ENCODE measurements at regions not wholly inside any gene's neighbourhood (a gene's known extent, or its start where the extent isn't known, plus 50 kb on each side); places are given as distances from the start of the nearest gene placed in this dataset.

DNA sequence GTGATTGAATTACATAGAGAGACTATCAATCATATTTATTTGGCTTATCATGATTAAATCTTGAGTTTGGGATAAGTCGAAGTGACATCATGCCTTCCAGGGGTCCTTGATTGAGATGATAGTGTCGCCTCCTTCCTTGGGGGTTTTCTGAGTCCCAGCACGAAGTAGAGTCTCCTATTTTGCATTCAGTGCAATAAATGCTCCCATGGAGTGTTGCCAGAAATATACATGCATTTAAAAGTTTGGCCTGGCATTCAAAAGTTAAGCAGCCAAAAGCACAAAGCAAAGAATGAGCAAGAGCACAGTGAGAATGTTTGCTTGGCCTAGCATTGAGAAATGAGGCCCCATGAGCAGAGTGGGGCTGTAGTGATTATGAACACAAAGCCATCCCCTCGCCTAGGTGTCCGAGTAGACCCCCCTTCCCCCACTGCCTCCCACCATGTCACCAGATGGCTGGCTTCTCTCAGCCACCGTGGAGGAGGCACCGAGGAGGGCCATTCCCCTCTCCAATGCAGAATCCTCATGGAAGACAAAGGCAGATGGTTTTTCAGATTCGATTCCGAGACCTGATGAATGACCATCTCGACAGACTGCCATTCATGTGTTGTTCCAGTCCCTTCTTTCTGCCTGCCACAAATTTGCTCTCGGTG lies 58.8 kb upstream of the UBL3 start:
- no peak overlapping the region for H3K4me3 ChIP-seq (ENCODE audit: low read length)
- TF ChIP-seq, protein P1, sequence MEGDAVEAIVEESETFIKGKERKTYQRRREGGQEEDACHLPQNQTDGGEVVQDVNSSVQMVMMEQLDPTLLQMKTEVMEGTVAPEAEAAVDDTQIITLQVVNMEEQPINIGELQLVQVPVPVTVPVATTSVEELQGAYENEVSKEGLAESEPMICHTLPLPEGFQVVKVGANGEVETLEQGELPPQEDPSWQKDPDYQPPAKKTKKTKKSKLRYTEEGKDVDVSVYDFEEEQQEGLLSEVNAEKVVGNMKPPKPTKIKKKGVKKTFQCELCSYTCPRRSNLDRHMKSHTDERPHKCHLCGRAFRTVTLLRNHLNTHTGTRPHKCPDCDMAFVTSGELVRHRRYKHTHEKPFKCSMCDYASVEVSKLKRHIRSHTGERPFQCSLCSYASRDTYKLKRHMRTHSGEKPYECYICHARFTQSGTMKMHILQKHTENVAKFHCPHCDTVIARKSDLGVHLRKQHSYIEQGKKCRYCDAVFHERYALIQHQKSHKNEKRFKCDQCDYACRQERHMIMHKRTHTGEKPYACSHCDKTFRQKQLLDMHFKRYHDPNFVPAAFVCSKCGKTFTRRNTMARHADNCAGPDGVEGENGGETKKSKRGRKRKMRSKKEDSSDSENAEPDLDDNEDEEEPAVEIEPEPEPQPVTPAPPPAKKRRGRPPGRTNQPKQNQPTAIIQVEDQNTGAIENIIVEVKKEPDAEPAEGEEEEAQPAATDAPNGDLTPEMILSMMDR (IDR thresholded peaks at IDR 0.05; ENCODE audit: insufficient read depth, low read depth, low read length, missing control alignments) = no peak
- no peak for DNase-seq (ENCODE audit: low read depth)

DNA sequence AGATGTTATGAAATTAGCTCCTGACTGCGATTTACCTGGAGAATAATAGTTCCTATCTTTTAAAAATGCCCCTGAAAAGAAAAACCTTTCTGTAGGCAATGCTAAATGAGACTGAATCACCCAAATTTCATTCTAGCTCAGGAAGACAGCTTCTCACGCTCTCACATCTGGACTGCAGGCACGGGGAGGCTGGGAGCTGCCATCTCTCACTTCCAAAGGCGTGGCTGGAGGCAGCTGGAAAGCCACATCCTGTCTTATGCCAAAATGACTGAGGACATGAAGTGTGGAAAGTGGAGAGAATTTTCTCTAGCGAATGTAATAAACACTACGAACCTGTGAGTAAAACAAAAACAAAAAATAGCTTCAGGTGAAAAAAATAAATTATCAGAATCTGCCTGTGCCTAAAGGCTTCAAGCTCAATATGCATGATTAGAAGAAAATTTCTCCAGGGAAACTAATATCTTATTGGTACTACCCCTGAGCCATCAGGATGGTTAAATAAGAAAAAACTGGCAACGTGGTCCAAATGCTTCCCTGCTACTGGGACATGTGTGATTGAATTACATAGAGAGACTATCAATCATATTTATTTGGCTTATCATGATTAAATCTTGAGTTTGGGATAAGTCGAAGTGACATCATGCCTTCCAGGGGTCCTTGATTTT lies 58.1 kb upstream of the UBL3 start:
- peak; percentile 39 for DNase-seq (ENCODE audit: low read depth)
- no peak overlapping the region for H3K4me3 ChIP-seq (ENCODE audit: low read length)

DNA sequence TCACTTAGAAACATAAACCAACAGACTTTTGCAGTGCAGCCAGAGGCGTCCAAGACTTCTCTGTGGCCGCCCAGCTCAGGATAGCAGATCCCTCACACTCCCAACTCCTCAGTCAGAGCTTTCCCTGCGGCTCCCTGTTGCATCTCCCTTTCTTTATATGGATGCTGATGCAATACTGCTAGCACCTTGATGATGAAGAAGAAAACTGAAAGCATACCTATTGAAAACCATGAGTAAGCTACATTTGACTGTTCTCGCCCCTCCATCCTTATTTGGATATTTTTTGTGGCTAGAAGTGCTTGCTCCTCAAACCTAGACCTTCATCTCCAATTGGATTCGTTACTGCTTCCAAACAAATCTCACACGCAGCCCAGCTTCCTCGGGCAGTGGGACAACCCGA lies 57.3 kb upstream of the UBL3 start:
- TF ChIP-seq, protein P1 (IDR thresholded peaks at IDR 0.05; ENCODE audit: insufficient read depth, low read depth, low read length, missing control alignments) = no peak
- DNase-seq (ENCODE audit: low read depth) = no peak
- H3K4me3 ChIP-seq (ENCODE audit: low read length) = no peak overlapping the region

More for the DNA sequence above, 58.1 kb upstream of the UBL3 start:
- TF ChIP-seq, protein P1 (IDR thresholded peaks at IDR 0.05; ENCODE audit: insufficient read depth, low read depth, low read length, missing control alignments) = no peak

DNA sequence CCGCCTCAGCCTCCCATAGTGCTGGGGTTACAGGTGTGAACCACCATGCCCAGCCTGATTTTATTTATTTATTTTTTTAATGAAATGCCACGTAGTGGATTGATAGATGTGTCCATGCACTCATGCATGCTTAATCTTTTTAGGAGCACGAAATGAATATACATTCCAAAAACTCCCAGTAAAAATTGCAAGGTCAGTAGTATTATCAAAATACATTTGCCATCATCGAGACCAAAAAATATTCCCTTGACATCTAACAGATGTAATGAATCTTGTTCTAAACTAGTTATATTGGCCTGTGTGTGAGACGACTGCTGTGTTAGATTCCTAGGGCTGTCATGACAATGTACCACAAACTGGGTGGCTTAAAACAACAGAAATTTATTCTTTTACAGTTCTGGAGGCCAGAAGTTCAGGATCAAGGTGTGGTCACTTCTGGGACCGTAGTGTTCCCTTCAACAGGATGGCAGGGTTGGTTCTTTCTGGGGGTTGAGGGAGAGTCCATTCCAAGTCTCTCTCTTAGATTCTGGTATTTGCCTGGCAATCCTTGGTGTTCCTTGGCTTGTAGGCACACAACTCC lies 56.1 kb upstream of the UBL3 start:
- H3K4me3 ChIP-seq (ENCODE audit: low read length) = no peak overlapping the region
- TF ChIP-seq, protein P1 (IDR thresholded peaks at IDR 0.05; ENCODE audit: insufficient read depth, low read depth, low read length, missing control alignments) = no peak
- no peak for DNase-seq (ENCODE audit: low read depth)

DNA sequence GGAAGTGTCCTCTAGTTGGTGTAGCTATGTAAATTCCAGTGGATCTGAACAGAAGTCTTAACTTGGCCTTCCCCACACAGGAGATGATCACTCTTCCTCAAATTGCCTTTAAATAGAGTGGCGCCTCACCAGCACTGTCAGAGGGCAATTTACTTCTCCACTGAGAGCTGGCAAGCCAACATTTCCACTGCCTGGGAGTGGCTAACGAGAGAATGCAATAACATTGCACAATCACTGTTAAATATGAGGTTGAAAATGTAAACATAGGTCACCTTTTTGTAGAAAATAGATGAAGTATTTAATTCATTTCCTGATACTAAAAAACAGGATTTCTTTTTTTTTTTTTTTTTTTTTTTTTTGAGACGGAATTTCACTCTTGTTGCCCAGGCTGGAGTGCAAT lies 55.4 kb upstream of the UBL3 start:
- TF ChIP-seq, protein P1 (IDR thresholded peaks at IDR 0.05; ENCODE audit: insufficient read depth, low read depth, low read length, missing control alignments) = no peak
- DNase-seq (ENCODE audit: low read depth) = peak; percentile 80
- no peak overlapping the region for H3K4me3 ChIP-seq (ENCODE audit: low read length)

DNA sequence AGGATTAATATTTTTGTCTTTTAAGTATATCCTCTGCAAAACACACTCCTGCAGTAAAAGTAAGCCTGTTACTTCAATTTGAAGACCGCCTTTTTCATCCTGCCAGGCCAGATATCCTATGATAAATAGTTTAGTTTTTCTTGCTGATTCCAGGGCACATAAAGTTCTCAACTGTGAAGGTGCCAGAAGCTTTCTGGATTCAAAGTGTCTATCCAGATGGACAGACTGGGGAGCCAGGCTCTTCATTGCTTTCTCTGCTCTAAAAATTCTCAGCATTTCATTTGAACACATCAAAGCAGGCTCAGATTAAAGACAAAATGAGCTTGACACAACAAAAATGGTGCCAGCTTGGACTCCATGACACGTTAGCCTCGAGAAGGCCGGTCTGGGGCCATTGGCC lies 53.6 kb upstream of the UBL3 start:
- no peak overlapping the region for H3K4me3 ChIP-seq (ENCODE audit: low read length)
- TF ChIP-seq, protein P1 (IDR thresholded peaks at IDR 0.05; ENCODE audit: insufficient read depth, low read depth, low read length, missing control alignments) = no peak
- no peak for DNase-seq (ENCODE audit: low read depth)

Measured in epithelial cell of esophagus (primary cell).